Activated CD8-positive, alpha-beta T cell treated with anti-CD3 and anti-CD28 coated beads for 36 hours (primary cell): ENCODE measurements at regions not wholly inside any gene's neighbourhood (a gene's known extent, or its start where the extent isn't known, plus 50 kb on each side); places are given as distances from the start of the nearest gene placed in this dataset.

Source experiments
- ATAC-seq: fragments of 200-7000 bp; cut with Tn5 transposase; one replicate; pipeline ENCODE4 v1.10.0; 2021; ENCODE audit warnings: mild to moderate bottlenecking, moderate library complexity
- CTCF ChIA-PET: fragments of 350-600 bp; sonication (Branson Sonifier 250); formaldehyde crosslinking; loops from one replicate; lab custom pipeline; 2021; ENCODE audit warnings: antibody characterized with exemption; lab: Charles Lee
- POLR2A ChIA-PET: fragments of 350-600 bp; sonication (Branson Sonifier 250); formaldehyde crosslinking; loops from one replicate; lab custom pipeline; 2021; ENCODE audit warnings: antibody characterized with exemption; lab: Charles Lee
- DNase-seq: peaks from one replicate; pipeline ENCODE4 v3.0.0-alpha.2; 2020
- H3K27ac Mint-ChIP-seq: one replicate; pipeline ENCODE4 v1.8.0; 2021; ENCODE audit warnings: mild to moderate bottlenecking, mixed read lengths
- H3K27me3 Mint-ChIP-seq: one replicate; pipeline ENCODE4 v1.8.0; 2021; ENCODE audit warnings: mixed read lengths
- H3K36me3 Mint-ChIP-seq: one replicate; pipeline ENCODE4 v1.8.0; 2021; ENCODE audit warnings: low read depth, mixed read lengths
- H3K4me1 Mint-ChIP-seq: one replicate; pipeline ENCODE4 v1.8.0; 2021; ENCODE audit warnings: low read depth, mixed read lengths
- H3K4me3 Mint-ChIP-seq: one replicate; pipeline ENCODE4 v1.8.0; 2021; ENCODE audit warnings: mild to moderate bottlenecking, moderate library complexity, mixed read lengths
- H3K9me3 Mint-ChIP-seq: one replicate; pipeline ENCODE4 v1.8.0; 2021; ENCODE audit warnings: mixed read lengths
- intact Hi-C: fragments of 100-400 bp; cut with micrococcal nuclease; formaldehyde crosslinking; loops from one replicate; pipeline ENCODE4 v1.10.0; 2022
- TF ChIP-seq, protein P1 (sequence below): fragments of 200-600 bp; IDR thresholded peaks from one replicate; pipeline ENCODE4 v1.8.0; 2022; ENCODE audit warnings: antibody characterized with exemption, mild to moderate bottlenecking

- Mint-ChIP-seq H3K27ac (no peak overlapping the region), H3K4me1 (peaks cover 5% of the 10 kb centered on the region), H3K4me3 (no peak overlapping the region), H3K27me3 (no peaks in the 10 kb centered on the region), H3K9me3 (no peaks in the 10 kb centered on the region), H3K36me3 (no peaks in the 10 kb centered on the region)
- POLR2A ChIA-PET: no interaction called here
- no peak for ATAC-seq
- intact Hi-C loops: no loop called here
- TF ChIP-seq, protein P1, sequence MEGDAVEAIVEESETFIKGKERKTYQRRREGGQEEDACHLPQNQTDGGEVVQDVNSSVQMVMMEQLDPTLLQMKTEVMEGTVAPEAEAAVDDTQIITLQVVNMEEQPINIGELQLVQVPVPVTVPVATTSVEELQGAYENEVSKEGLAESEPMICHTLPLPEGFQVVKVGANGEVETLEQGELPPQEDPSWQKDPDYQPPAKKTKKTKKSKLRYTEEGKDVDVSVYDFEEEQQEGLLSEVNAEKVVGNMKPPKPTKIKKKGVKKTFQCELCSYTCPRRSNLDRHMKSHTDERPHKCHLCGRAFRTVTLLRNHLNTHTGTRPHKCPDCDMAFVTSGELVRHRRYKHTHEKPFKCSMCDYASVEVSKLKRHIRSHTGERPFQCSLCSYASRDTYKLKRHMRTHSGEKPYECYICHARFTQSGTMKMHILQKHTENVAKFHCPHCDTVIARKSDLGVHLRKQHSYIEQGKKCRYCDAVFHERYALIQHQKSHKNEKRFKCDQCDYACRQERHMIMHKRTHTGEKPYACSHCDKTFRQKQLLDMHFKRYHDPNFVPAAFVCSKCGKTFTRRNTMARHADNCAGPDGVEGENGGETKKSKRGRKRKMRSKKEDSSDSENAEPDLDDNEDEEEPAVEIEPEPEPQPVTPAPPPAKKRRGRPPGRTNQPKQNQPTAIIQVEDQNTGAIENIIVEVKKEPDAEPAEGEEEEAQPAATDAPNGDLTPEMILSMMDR: no peak
- DNase-seq: no peak
- CTCF ChIA-PET: no interaction called here
Observed at GRCh38 chrX:149248073-149248625, 257.0 kb downstream of the IDS start.

DNA sequence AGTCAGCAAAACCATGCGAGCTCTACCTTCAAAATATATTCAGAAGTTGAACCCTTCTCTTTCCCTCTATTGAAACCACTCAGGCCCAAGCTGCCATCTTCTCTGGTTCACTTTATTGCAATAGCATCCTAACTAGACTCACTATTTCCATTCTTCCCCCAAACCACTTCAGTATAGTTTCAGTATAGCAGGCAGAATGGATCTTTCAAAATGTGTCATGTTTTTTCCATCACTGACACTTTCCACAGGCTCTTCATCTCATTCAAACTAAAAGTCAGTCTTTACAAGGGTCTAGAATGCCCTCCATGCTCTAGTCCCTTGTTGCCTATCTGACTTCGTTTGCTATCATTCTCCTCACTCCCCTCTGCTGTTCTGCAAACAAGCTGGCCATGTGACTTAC lies 274.4 kb downstream of the IDS start:
- intact Hi-C loops: no loop called here
- POLR2A ChIA-PET: no interaction called here
- Mint-ChIP-seq H3K36me3 (no peaks in the 10 kb centered on the region), H3K4me3 (no peak overlapping the region), H3K4me1 (peaks cover 10% of the 10 kb centered on the region), H3K9me3 (peaks cover 7% of the 10 kb centered on the region), H3K27me3 (peaks cover 5% of the 10 kb centered on the region), H3K27ac (peak overlapping the region; percentile 82)
- CTCF ChIA-PET: interaction anchor here (0.8 to 1.3 kb wide), 2 partner anchors 9 to 56 kb away, joined by 3 read pairs; no protein-coding TSS in a partner anchor
- TF ChIP-seq, protein P1: no peak
- peak; percentile 87 for ATAC-seq
- DNase-seq: peak; percentile 17

GRCh38 chrX:149223854-149224253 lies 281.3 kb downstream of the IDS start:
- DNase-seq (no peak), ATAC-seq (no peak)
- H3K4me1 Mint-ChIP-seq: peaks cover 2% of the 10 kb centered on the region
- H3K27ac Mint-ChIP-seq: no peak overlapping the region
- intact Hi-C loops: no loop called here
- peaks cover 7% of the 10 kb centered on the region for H3K9me3 Mint-ChIP-seq
- POLR2A ChIA-PET: no interaction called here
- no peak overlapping the region for H3K4me3 Mint-ChIP-seq
- H3K27me3 Mint-ChIP-seq: no peaks in the 10 kb centered on the region
- CTCF ChIA-PET: no interaction called here
- no peaks in the 10 kb centered on the region for H3K36me3 Mint-ChIP-seq
- TF ChIP-seq, protein P1: no peak

DNA sequence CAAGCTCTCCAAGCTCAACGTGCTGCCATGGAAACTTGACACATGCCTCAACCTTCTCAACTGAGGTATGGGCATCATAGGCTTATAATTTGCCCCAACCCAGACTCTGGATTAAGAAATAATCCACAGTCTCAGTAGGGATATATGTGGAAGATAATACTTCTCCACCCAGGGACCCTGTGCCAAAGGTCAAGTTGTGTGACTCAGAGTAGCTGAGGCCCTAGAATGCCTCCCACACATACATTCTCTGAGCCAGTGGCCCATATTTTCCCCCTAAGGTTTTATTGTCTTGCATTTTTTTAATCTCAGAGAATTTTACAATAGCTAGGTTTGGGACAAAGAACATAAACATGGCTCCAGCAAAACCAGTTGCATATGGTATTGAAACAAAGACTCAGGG lies 283.1 kb downstream of the IDS start:
- H3K27ac Mint-ChIP-seq: no peak overlapping the region
- no peak for ATAC-seq
- H3K4me1 Mint-ChIP-seq: peaks cover 2% of the 10 kb centered on the region
- no peaks in the 10 kb centered on the region for H3K36me3 Mint-ChIP-seq
- H3K9me3 Mint-ChIP-seq: peaks cover 4% of the 10 kb centered on the region
- ChIA-PET POLR2A (no interaction called here), CTCF (no interaction called here)
- peaks cover 1% of the 10 kb centered on the region for H3K27me3 Mint-ChIP-seq
- DNase-seq: no peak
- intact Hi-C loops: no loop called here
- TF ChIP-seq, protein P1: no peak
- H3K4me3 Mint-ChIP-seq: no peak overlapping the region

DNA sequence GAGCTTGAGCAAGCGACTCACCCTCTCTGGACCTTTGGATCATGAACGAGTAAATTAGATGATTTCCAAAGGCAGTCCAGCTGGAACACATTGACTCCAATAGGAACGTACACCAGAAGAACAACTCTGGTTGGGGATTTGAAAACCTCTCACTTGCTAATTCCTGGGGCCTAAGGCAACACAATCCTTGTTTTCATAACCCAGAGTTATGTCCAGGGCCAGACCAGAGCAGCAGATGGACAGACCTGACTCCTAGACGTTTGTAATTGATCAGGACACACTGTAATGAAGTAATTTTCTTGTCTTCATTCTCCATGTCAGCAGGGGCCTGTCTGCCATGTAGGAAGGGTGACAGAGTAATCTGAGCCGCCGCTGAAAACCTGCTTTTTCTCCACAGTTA lies 283.9 kb downstream of the IDS start:
- Mint-ChIP-seq H3K27me3 (peaks cover 3% of the 10 kb centered on the region), H3K36me3 (no peaks in the 10 kb centered on the region), H3K9me3 (peaks cover 3% of the 10 kb centered on the region), H3K4me3 (no peak overlapping the region), H3K4me1 (peaks cover 2% of the 10 kb centered on the region), H3K27ac (no peak overlapping the region)
- TF ChIP-seq, protein P1: no peak
- ATAC-seq (no peak), DNase-seq (no peak)
- intact Hi-C loops: no loop called here
- ChIA-PET CTCF (no interaction called here), POLR2A (no interaction called here)
